Ovary (tissue), 3 donors: ENCODE measurements at regions not wholly inside any gene's neighbourhood (a gene's known extent, or its start where the extent isn't known, plus 50 kb on each side); places are given as distances from the start of the nearest gene placed in this dataset.

ENCODE experiments used
- CTCF ChIP-seq, 3 donors: fragments of 450-650 bp in 2 of 3; fragments of 200-600 bp in 1 of 3; IDR thresholded peaks; one replicate each; pipeline versions ENCODE4 v1.5.1 to v1.8.0; 2016 to 2022; ENCODE audit warnings: antibody characterized with exemption in 3 of 3, mild to moderate bottlenecking in 1 of 3
- EP300 ChIP-seq: sonication (generic); formaldehyde crosslinking; IDR thresholded peaks from one replicate; pipeline ENCODE4 v1.6.1; 2017; ENCODE audit warnings: antibody characterized with exemption
- POLR2A ChIP-seq: fragments of 450-650 bp; IDR thresholded peaks from one replicate; pipeline ENCODE4 v1.6.1; 2017; ENCODE audit warnings: antibody characterized with exemption, mild to moderate bottlenecking, moderate library complexity
- donor health status: DM: no; HTN: no; CAD: no.

DNA sequence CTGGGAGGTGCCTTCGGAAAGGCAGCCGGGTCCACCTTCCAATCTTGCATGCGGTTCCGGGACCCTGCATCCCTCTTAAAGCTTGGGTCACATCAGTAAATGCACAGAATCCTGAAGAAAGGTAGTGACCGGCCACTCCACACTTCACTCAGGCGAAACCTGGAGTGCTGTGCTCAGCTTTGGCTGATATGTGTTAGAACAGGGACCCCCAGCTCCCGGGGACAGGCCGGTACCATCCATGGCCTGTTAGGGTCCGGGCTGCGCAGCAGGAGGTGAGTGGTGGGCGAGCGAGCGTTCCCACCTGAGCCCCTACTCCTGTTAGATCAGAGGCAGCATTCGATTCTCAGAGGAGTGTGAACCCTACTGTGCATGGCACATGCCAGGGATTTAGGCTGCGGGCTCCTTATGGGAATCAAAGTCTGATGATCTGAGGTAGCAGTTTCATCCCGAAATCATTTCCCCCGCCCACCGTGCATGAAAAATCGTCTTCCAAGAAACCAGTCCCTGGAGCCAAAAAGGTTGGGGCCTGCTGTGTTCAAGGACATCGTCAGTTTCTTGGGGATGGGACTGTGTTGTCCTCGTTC is 143.0 kb downstream of the ERMARD start:
- no peak for TF ChIP-seq CTCF (IDR thresholded peaks at IDR 0.05)
- TF ChIP-seq POLR2A, result no peak
- no peak for TF ChIP-seq EP300
